Erythroblast (primary cell): ENCODE measurements at regions not wholly inside any gene's neighbourhood (a gene's known extent, or its start where the extent isn't known, plus 50 kb on each side); places are given as distances from the start of the nearest gene placed in this dataset.

ENCODE experiments used
- GATA1 ChIP-seq: IDR thresholded peaks from 2 replicates; pipeline ENCODE4 v1.6.1; 2011; ENCODE audit warnings: low read depth, mild to moderate bottlenecking, control low read depth, low read length, moderate library complexity
- POLR2A ChIP-seq: IDR thresholded peaks from 2 replicates; pipeline ENCODE4 v1.6.1; 2011; ENCODE audit warnings: mild to moderate bottlenecking, low read length

GRCh38 chr10:36116731-36117130, 474.6 kb upstream of the FZD8 start:
- TF ChIP-seq POLR2A (no peak), GATA1 (no peak)
